ENCODE measurements at regions not wholly inside any gene's neighbourhood (a gene's known extent, or its start where the extent isn't known, plus 50 kb on each side); places are given as distances from the start of the nearest gene placed in this dataset.
"Not testable (repeated sequence)": the region's sequence is repeated elsewhere in the genome, so short reads cannot be mapped to it uniquely, and the experiment has no call there.

GRCh38 chr13:44713788-44714469, 137.8 kb upstream of the TSC22D1 start:
- DNase-seq: peak; percentile 92
- no peak overlapping the region for H2AFZ ChIP-seq (ENCODE audit: low read length)
- POLR2A ChIA-PET (ENCODE audit: unreplicated experiment): no interaction called here
- peak overlapping the region; percentile 98 for H3K27ac ChIP-seq (ENCODE audit: low read length)
- no peak overlapping the region for H3K4me3 ChIP-seq (ENCODE audit: low read length)
- peaks cover 45% of the 10 kb centered on the region for H3K4me1 ChIP-seq (ENCODE audit: insufficient read depth, low read length)
- no peaks in the 10 kb centered on the region for H4K20me1 ChIP-seq (ENCODE audit: low read length)
- intact Hi-C loops (cut with micrococcal nuclease): loop anchor here (2.0 to 10.0 kb wide), 5 partner anchors 45 to 258 kb away; partner anchors contain the start of gene TSC22D1
- H3K9me3 ChIP-seq (ENCODE audit: low read length): no peaks in the 10 kb centered on the region
- H3K4me2 ChIP-seq (ENCODE audit: low read length): peak overlapping the region; percentile 63
- no peaks in the 10 kb centered on the region for H3K79me2 ChIP-seq (ENCODE audit: low read length)
- peaks cover 3% of the 10 kb centered on the region for H3F3A ChIP-seq (ENCODE audit: low read length, unreplicated experiment)
- CTCF ChIA-PET: interaction anchor here (0.8 kb wide), 1 partner anchor 104 kb away, joined by 7 read pairs; no protein-coding TSS in a partner anchor
- TF ChIP-seq EZH2phosphoT487 (IDR thresholded peaks at IDR 0.05; ENCODE audit: borderline replicate concordance, low read length) (no peak), EZH2 (IDR thresholded peaks at IDR 0.05; ENCODE audit: low read length, unreplicated experiment) (no peak), CTCF (conservative IDR thresholded peaks at IDR 0.05; ENCODE audit: low read depth, low read length) (no peak)
- TSS peak; percentile 43 for BruUV-seq (replicated peaks)
- H3K36me3 ChIP-seq (ENCODE audit: low read depth, low read length): no peaks in the 10 kb centered on the region
- no peaks in the 10 kb centered on the region for H3K9me2 ChIP-seq (replicated peaks; ENCODE audit: low read length)
- H3K9ac ChIP-seq (ENCODE audit: low read length): peak overlapping the region; percentile 79
- no peaks in the 10 kb centered on the region for H3K27me3 ChIP-seq (ENCODE audit: low read length)
- peak; percentile 77 for ATAC-seq

- ChIA-PET CTCF (no interaction called here), POLR2A (ENCODE audit: unreplicated experiment) (no interaction called here)
- H4K20me1 ChIP-seq (ENCODE audit: low read length): no peaks in the 10 kb centered on the region
- ATAC-seq (no peak), DNase-seq (no peak)
- H3K4me2 ChIP-seq (ENCODE audit: low read length): no peak overlapping the region
- peaks cover 3% of the 10 kb centered on the region for H3F3A ChIP-seq (ENCODE audit: low read length, unreplicated experiment)
- peaks cover 45% of the 10 kb centered on the region for H3K4me1 ChIP-seq (ENCODE audit: insufficient read depth, low read length)
- BruUV-seq (replicated peaks): no TSS peak
- TF ChIP-seq EZH2 (IDR thresholded peaks at IDR 0.05; ENCODE audit: low read length, unreplicated experiment) (no peak), EZH2phosphoT487 (IDR thresholded peaks at IDR 0.05; ENCODE audit: borderline replicate concordance, low read length) (no peak), CTCF (conservative IDR thresholded peaks at IDR 0.05; ENCODE audit: low read depth, low read length) (no peak)
- H3K4me3 ChIP-seq (ENCODE audit: low read length): no peak overlapping the region
- H3K9me3 ChIP-seq (ENCODE audit: low read length): no peaks in the 10 kb centered on the region
- intact Hi-C loops (cut with micrococcal nuclease): loop anchor here (2.0 to 10.0 kb wide), 4 partner anchors 91 to 261 kb away; no protein-coding TSS in a partner anchor
- H3K9ac ChIP-seq (ENCODE audit: low read length): peak overlapping the region; percentile 70
- H3K9me2 ChIP-seq (replicated peaks; ENCODE audit: low read length): no peaks in the 10 kb centered on the region
- no peaks in the 10 kb centered on the region for H3K36me3 ChIP-seq (ENCODE audit: low read depth, low read length)
- no peaks in the 10 kb centered on the region for H3K79me2 ChIP-seq (ENCODE audit: low read length)
- H3K27me3 ChIP-seq (ENCODE audit: low read length): no peaks in the 10 kb centered on the region
- peak overlapping the region; percentile 98 for H3K27ac ChIP-seq (ENCODE audit: low read length)
- no peak overlapping the region for H2AFZ ChIP-seq (ENCODE audit: low read length)
These were observed 135.6 kb upstream of the TSC22D1 start for GRCh38 chr13:44711706-44712105.

- H3K9ac ChIP-seq (ENCODE audit: low read length): peak overlapping the region; percentile 70
- TF ChIP-seq CTCF (conservative IDR thresholded peaks at IDR 0.05; ENCODE audit: low read depth, low read length) (no peak), EZH2 (IDR thresholded peaks at IDR 0.05; ENCODE audit: low read length, unreplicated experiment) (no peak), EZH2phosphoT487 (IDR thresholded peaks at IDR 0.05; ENCODE audit: borderline replicate concordance, low read length) (no peak)
- peaks cover 3% of the 10 kb centered on the region for H3F3A ChIP-seq (ENCODE audit: low read length, unreplicated experiment)
- no peaks in the 10 kb centered on the region for H3K79me2 ChIP-seq (ENCODE audit: low read length)
- H3K4me3 ChIP-seq (ENCODE audit: low read length): no peak overlapping the region
- H3K27ac ChIP-seq (ENCODE audit: low read length): peak overlapping the region; percentile 98
- no peaks in the 10 kb centered on the region for H3K9me2 ChIP-seq (replicated peaks; ENCODE audit: low read length)
- ChIA-PET CTCF (no interaction called here), POLR2A (ENCODE audit: unreplicated experiment) (no interaction called here)
- H3K4me1 ChIP-seq (ENCODE audit: insufficient read depth, low read length): peaks cover 40% of the 10 kb centered on the region
- no peaks in the 10 kb centered on the region for H3K27me3 ChIP-seq (ENCODE audit: low read length)
- BruUV-seq (replicated peaks): no TSS peak
- H3K9me3 ChIP-seq (ENCODE audit: low read length): no peaks in the 10 kb centered on the region
- H3K36me3 ChIP-seq (ENCODE audit: low read depth, low read length): no peaks in the 10 kb centered on the region
- peak; percentile 81 for ATAC-seq
- peak; percentile 89 for DNase-seq
- H4K20me1 ChIP-seq (ENCODE audit: low read length): no peaks in the 10 kb centered on the region
- intact Hi-C loops (cut with micrococcal nuclease): loop anchor here (1.0 to 10.0 kb wide), 5 partner anchors 92 to 262 kb away; no protein-coding TSS in a partner anchor
- H3K4me2 ChIP-seq (ENCODE audit: low read length): peak overlapping the region; percentile 64
- no peak overlapping the region for H2AFZ ChIP-seq (ENCODE audit: low read length)
These were observed 134.4 kb upstream of the TSC22D1 start for GRCh38 chr13:44710576-44710975.

GRCh38 chr13:44704811-44705210, 128.7 kb upstream of the TSC22D1 start:
- ATAC-seq: not testable (repeated sequence)

More at GRCh38 chr13:44704811-44705210, 128.7 kb upstream of the TSC22D1 start:
- H3K9me3 ChIP-seq (ENCODE audit: low read length); H3K9me2 ChIP-seq (replicated peaks; ENCODE audit: low read length); DNase-seq; H4K20me1 ChIP-seq (ENCODE audit: low read length); H3K27me3 ChIP-seq (ENCODE audit: low read length); intact Hi-C loops (cut with micrococcal nuclease); H3K4me2 ChIP-seq (ENCODE audit: low read length); H3K79me2 ChIP-seq (ENCODE audit: low read length); POLR2A ChIA-PET (ENCODE audit: unreplicated experiment); H3K9ac ChIP-seq (ENCODE audit: low read length); H3K27ac ChIP-seq (ENCODE audit: low read length); CTCF ChIA-PET; H3F3A ChIP-seq (ENCODE audit: low read length, unreplicated experiment); H3K36me3 ChIP-seq (ENCODE audit: low read depth, low read length); H3K4me3 ChIP-seq (ENCODE audit: low read length); BruUV-seq (replicated peaks); H2AFZ ChIP-seq (ENCODE audit: low read length); H3K4me1 ChIP-seq (ENCODE audit: insufficient read depth, low read length): not testable (repeated sequence)

All from PC-3 (cell line).